Brain microvascular endothelial cell (primary cell): ENCODE measurements at regions not wholly inside any gene's neighbourhood (a gene's known extent, or its start where the extent isn't known, plus 50 kb on each side); places are given as distances from the start of the nearest gene placed in this dataset.

Source experiments
- DNase-seq: peaks from one replicate; pipeline ENCODE4 v3.0.0-alpha.2; 2020
- H3K27ac ChIP-seq: fragments of 250-450 bp; sonication (Bioruptor Pico); 2 replicates; pipeline ENCODE4 v1.5.1; 2020; ENCODE audit warnings: mild to moderate bottlenecking, moderate library complexity
- H3K27me3 ChIP-seq: fragments of 250-450 bp; sonication (Bioruptor Pico); replicated peaks from 2 replicates; pipeline ENCODE4 v1.5.1; 2020; ENCODE audit warnings: mild to moderate bottlenecking
- H3K36me3 ChIP-seq: fragments of 250-450 bp; sonication (Bioruptor Pico); replicated peaks from 2 replicates; pipeline ENCODE4 v1.5.1; 2020; ENCODE audit warnings: mild to moderate bottlenecking
- H3K4me3 ChIP-seq: 2 replicates; pipeline ENCODE4 v1.5.1; 2011; ENCODE audit warnings: low read depth, mild to moderate bottlenecking, control low read depth, low read length, moderate library complexity
- CTCF ChIP-seq: IDR thresholded peaks from 2 replicates; pipeline ENCODE4 v1.5.1; 2011; ENCODE audit warnings: low read depth, mild to moderate bottlenecking, moderate library complexity, low read length, control low read depth, inconsistent platforms; ENCODE audit errors: missing control alignments
- in situ Hi-C: cut with HindIII; loops from 2 replicates; pipeline ENCODE4 v1.10.0; 2017; ENCODE audit warnings: low sequenced_read_pairs, low pct_ligation_motif_present

GRCh38 chr5:164346785-164347630 is 841.6 kb downstream of the MAT2B start:
- DNase-seq = no peak
- Histone ChIP-seq H3K36me3 (no peaks in the 10 kb centered on the region), H3K27ac (no peak overlapping the region), H3K4me3 (no peak overlapping the region), H3K27me3 (no peaks in the 10 kb centered on the region)
- TF ChIP-seq CTCF = no peak
- in situ Hi-C loops = no loop called here

GRCh38 chr5:164350236-164350635 is 844.8 kb downstream of the MAT2B start:
- DNase-seq = no peak
- H3K4me3 ChIP-seq = no peak overlapping the region
- in situ Hi-C loops = no loop called here
- no peak overlapping the region for H3K27ac ChIP-seq
- H3K27me3 ChIP-seq = no peaks in the 10 kb centered on the region
- no peaks in the 10 kb centered on the region for H3K36me3 ChIP-seq
- TF ChIP-seq CTCF = no peak

GRCh38 chr5:164351245-164351834 is 845.9 kb downstream of the MAT2B start:
- no peak for DNase-seq
- Histone ChIP-seq H3K4me3 (no peak overlapping the region), H3K36me3 (no peaks in the 10 kb centered on the region), H3K27me3 (no peaks in the 10 kb centered on the region), H3K27ac (no peak overlapping the region)
- no peak for TF ChIP-seq CTCF
- in situ Hi-C loops = no loop called here

GRCh38 chr5:164352695-164353094 is 847.3 kb downstream of the MAT2B start:
- no peak for TF ChIP-seq CTCF
- no peak overlapping the region for H3K4me3 ChIP-seq
- no peaks in the 10 kb centered on the region for H3K36me3 ChIP-seq
- H3K27ac ChIP-seq = no peak overlapping the region
- H3K27me3 ChIP-seq = no peaks in the 10 kb centered on the region
- DNase-seq = no peak
- in situ Hi-C loops = no loop called here

- no peak overlapping the region for H3K4me3 ChIP-seq
- no peak for TF ChIP-seq CTCF
- DNase-seq = no peak
- H3K27me3 ChIP-seq = no peaks in the 10 kb centered on the region
- in situ Hi-C loops = no loop called here
- H3K36me3 ChIP-seq = no peaks in the 10 kb centered on the region
- H3K27ac ChIP-seq = no peak overlapping the region
These were observed 847.7 kb downstream of the MAT2B start for GRCh38 chr5:164353155-164353554.
